ENCODE measurements at regions not wholly inside any gene's neighbourhood (a gene's known extent, or its start where the extent isn't known, plus 50 kb on each side); places are given as distances from the start of the nearest gene placed in this dataset.

DNA sequence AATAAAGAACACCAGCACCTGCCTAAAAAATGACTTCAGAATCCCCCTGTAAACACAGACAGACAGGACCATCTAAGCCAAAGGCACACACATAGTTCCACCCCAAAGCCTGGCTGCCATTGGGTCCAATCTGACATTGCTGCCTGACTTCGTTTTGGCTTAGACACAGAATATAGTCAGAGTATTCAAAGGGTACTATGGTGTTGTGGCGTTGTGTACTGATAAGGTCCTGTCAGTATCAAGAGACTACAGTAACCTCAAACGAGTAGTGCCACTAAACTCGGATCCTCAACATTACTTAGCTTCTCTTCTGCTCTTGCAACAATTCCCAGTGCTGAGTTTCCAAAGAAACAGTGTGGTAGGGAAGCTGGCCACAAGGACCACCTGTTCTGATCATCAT is 169.3 kb upstream of the NR5A2 start:
- H3K27ac ChIP-seq = no peak overlapping the region
- TF ChIP-seq, protein P1, sequence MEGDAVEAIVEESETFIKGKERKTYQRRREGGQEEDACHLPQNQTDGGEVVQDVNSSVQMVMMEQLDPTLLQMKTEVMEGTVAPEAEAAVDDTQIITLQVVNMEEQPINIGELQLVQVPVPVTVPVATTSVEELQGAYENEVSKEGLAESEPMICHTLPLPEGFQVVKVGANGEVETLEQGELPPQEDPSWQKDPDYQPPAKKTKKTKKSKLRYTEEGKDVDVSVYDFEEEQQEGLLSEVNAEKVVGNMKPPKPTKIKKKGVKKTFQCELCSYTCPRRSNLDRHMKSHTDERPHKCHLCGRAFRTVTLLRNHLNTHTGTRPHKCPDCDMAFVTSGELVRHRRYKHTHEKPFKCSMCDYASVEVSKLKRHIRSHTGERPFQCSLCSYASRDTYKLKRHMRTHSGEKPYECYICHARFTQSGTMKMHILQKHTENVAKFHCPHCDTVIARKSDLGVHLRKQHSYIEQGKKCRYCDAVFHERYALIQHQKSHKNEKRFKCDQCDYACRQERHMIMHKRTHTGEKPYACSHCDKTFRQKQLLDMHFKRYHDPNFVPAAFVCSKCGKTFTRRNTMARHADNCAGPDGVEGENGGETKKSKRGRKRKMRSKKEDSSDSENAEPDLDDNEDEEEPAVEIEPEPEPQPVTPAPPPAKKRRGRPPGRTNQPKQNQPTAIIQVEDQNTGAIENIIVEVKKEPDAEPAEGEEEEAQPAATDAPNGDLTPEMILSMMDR (conservative IDR thresholded peaks at IDR 0.05) = no peak

DNA sequence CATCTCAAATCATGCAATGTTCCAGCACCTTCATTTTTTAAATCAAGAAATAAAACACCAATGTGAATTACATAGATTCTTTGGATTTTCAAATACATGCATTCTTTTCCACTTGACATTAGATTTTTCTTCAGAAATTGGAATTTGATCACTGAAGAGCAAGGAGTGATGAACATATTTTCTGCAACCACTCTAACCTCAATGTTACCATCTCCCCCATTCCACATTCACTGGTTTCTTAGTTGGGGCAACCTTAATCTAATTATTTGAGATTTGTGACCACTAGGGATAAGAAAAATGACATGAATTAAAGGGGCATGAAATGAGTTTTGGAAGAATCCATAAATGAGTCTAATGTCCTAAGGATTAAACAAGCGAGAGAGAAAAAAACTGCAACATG is 168.7 kb upstream of the NR5A2 start:
- H3K27ac ChIP-seq = no peak overlapping the region
- TF ChIP-seq, protein P1 (conservative IDR thresholded peaks at IDR 0.05) = no peak

DNA sequence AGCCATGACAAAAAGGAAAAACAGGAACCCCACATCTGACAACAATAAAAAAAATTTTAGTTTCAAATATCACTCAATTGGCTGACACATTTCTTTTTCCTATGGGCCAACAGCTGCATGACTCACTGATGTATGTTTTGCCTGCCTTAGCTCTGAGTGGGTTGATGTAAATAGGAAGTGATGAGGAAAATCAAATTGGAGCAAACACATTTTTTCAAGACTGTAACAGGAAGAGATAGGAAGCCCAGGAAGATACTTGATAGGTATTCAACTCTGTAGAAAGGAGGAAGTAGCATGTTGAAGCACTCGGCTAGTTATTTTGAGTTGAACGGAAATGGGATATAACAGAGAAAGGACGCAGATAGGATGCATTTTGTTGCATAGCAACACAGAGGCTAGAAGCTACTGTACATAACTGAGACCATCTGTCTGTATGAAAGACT is 168.0 kb upstream of the NR5A2 start:
- TF ChIP-seq, protein P1 (conservative IDR thresholded peaks at IDR 0.05) = no peak

DNA sequence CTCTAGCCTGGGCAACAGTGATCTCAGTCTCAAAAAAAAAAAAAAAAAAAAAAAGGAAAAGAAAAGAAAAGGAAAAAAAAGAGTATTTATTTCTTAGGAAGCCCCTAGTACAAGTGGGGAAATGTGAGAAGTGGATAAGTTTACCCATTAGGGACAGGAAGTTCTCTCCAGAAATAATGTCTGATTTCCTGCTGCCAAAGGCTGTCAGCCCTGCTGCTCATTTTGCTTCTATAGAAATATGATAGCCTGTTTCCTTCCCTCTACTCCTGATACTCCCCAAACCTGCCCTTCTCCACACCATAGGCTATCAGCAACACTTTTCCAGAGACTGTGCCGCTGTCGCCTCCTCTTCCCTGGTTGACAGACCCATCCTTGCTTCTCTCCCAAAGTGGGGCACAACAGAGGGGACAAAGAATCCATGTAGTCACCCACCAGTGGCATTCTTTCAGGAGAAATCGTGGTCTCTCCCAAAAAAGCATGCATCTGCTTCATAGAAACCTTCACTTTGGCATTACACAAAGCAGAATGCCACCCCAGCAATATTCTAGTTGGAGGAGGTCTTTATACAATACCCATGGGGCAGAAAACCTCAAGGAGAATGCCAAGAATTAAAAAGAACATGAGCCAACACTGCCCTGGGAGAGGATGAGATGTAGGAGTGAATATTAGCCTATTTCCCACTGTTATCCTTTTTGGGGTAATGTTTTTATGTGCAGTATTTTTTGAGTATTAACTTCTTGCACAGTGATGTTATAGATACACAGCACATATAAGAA is 166.3 kb upstream of the NR5A2 start:
- H3K27ac ChIP-seq = no peak overlapping the region
- TF ChIP-seq, protein P1 (conservative IDR thresholded peaks at IDR 0.05) = no peak

More for the DNA sequence above, 168.0 kb upstream of the NR5A2 start:
- H3K27ac ChIP-seq = no peak overlapping the region

DNA sequence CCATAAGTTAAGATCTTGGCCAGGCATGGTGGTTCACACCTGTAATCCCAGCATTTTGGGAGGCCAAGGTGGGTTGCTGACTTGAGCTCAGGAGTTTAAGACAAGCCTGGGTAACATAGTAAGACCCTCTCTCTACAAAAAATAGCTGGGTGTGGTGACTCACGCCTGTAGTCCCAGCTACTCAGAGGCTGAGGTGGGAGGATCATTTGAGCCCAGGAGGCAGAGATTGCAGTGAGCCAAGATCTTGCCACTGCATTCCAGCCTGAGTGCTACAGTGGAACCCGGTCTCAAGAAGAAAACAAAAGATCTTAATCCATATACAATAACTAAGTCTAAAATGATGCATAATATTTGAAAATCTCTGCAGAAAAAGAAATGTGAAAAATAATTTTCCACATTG is 165.5 kb upstream of the NR5A2 start:
- H3K27ac ChIP-seq = no peak overlapping the region
- TF ChIP-seq, protein P1 (conservative IDR thresholded peaks at IDR 0.05) = no peak

DNA sequence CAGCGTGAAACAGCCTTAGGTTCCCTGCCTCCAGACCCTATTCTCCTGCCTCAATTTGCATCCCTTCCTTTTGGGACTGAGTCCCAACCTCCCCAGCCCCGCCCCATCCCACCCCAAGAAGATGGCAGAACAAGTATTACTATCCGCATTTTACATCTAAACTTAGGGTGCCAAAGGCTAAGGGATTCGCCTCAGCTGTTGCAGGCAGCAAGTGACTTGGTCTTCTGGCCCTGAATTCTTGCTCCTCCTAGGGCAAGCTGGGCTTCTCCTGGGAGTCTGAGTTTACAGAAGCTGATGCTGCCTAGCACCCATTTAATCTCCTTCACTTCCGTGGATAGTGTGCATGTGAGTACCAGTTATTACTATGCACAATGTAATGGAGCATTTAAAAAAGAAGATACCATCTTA is 161.3 kb upstream of the NR5A2 start:
- TF ChIP-seq, protein P1 (conservative IDR thresholded peaks at IDR 0.05) = no peak
- H3K27ac ChIP-seq = no peak overlapping the region

DNA sequence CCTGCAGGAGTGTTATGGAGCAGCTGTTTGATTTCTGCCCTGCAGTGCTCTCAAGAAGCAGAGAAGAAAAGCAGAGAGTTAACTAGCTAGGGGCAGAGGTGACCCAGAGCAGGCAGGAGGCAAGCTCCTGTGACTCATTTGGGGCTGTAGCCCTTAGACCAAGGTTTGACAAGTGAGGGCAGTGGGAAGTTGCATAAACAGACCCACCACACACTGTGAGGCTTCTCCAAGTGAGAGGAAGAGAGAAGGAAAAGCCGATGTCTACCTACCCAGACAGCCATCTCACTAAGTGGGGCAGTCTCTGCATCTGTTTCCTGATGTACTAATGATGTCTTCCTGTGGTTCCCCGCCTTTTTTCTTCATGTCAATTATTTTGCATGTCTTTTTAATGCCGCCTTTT is 159.9 kb upstream of the NR5A2 start:
- TF ChIP-seq, protein P1 (conservative IDR thresholded peaks at IDR 0.05) = no peak
- H3K27ac ChIP-seq = no peak overlapping the region

All from VCaP (cell line).